ENCODE measurements at regions not wholly inside any gene's neighbourhood (a gene's known extent, or its start where the extent isn't known, plus 50 kb on each side); places are given as distances from the start of the nearest gene placed in this dataset.

GRCh38 chr17:63162406-63163157 lies 196.5 kb downstream of the TANC2 start:
- DNase-seq = no peak
- in situ Hi-C loops (cut with MboI; ENCODE audit: low pct_unique_long_range_greater_than_20kb, low sequenced_read_pairs) = no loop called here

DNA sequence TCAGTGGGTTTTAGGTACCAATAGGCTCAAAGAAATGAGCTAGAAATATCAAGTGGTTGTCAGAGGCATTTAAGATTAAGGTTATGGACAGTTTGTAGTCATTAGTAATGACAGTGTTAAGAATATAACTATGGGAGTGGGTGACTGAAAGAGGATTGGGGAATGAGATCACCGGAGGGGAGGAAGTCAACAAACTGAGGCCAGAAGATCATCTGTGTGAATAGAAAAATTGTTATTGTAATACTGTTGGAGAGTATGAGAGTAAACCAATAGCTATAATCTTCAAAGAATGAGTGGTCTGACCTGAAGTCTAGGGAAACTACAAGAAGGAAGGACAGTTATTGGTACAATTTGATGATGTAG lies 197.1 kb downstream of the TANC2 start:
- DNase-seq = no peak
- in situ Hi-C loops (cut with MboI; ENCODE audit: low pct_unique_long_range_greater_than_20kb, low sequenced_read_pairs) = no loop called here

DNA sequence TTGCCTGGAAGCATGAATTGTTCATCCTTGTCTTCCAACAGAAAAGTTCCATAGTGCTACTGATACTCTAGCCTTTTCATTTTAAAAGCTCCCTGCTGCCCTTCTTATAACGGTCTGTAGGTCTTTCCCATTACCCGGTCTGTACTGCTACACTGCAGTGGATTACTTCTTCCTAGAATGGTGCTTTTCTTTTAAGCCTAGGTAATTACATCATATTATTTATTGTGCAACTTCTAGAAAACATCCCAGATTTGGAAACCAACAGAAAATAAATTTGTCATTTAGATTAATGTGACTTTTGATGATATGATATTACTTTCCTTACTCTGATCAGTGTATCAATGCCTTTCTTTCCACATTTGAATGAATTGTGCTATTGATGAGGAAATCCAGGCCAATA lies 199.4 kb downstream of the TANC2 start:
- no peak for DNase-seq
- in situ Hi-C loops (cut with MboI; ENCODE audit: low pct_unique_long_range_greater_than_20kb, low sequenced_read_pairs) = no loop called here

GRCh38 chr17:63170795-63171194 lies 204.8 kb downstream of the TANC2 start:
- in situ Hi-C loops (cut with MboI; ENCODE audit: low pct_unique_long_range_greater_than_20kb, low sequenced_read_pairs) = no loop called here
- DNase-seq = no peak

DNA sequence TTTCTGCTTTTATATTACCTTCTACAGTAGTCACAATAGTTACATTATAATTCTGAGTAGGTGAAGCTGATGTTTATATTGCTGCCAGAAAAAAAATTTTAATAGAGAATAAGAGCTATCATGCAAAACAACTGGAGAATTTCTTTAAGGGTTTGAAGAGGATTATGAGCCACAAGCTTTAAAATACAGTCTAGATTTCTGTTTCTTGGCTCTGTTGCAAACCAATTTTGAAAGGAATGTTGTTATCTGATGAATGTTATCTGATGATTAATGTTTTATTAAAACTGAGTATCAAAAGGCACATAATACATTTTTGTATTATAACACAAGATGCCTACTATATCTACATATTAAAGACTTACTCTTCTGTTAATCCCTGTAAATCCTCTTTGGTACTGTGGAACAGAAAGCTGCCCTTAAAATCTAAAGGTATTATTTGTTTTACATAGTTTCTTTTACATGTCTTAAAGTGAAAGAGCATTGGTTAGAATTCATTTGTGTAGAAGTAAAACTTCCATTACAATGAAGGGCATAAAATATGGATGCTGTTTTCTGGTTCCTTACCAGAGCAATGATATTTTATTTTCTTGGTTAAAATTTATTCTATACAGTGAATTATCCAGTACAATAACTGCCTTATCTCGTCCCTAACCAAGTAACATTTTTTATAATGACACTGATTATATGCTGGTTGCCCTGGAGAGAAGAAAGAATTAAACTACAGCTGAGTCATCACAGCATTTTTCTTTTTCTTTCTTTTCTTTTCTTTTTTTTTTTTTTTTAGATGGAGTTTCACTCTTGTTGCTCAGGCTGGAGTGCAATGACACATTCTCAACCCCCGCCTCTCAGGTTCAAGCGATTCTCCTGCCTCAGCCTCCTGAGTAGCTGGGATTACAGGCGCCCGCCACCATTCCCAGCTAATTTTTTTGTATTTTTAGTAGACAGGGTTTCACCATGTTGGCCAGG lies 205.7 kb downstream of the TANC2 start:
- in situ Hi-C loops (cut with MboI; ENCODE audit: low pct_unique_long_range_greater_than_20kb, low sequenced_read_pairs) = no loop called here
- DNase-seq = no peak

GRCh38 chr17:63173450-63173849 lies 207.4 kb downstream of the TANC2 start:
- no peak for DNase-seq
- in situ Hi-C loops (cut with MboI; ENCODE audit: low pct_unique_long_range_greater_than_20kb, low sequenced_read_pairs) = no loop called here

DNA sequence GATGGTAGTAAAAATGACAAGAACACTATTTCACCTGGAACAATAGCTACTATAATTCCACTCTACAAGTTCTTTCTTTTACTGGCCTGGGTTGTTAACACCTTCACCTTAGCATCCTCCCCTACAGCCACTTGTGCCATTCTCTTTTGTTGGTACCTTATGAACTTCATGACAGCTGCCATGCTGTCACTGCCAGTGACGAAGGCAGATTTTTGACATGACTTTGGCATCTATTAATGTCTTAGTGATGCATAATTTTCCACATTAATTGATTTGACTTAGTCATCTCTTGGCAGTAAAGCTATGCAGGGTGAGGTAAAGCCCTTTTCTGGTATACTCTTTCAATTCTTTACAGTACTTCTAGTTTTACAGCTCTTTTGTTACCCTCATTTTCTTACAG lies 207.9 kb downstream of the TANC2 start:
- in situ Hi-C loops (cut with MboI; ENCODE audit: low pct_unique_long_range_greater_than_20kb, low sequenced_read_pairs) = no loop called here
- no peak for DNase-seq

DNA sequence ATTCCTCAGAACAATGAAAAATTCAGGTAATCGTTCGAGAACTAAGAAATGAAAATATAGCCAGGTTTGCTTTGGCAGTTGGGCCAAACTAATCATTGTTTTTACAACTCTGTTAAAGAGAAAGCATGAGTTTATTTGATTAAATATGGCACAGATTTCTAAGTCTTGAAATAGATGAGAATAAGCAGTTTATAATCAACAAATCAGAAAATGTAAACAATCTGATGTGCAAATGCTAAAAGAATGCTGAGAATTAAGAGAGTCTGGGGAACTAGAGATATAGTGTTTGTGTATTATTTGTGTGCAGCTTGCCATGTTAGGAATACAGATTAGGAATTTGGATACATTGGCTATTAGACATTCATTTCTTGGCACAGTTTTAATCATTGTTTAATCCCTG lies 212.5 kb downstream of the TANC2 start:
- no peak for DNase-seq
- in situ Hi-C loops (cut with MboI; ENCODE audit: low pct_unique_long_range_greater_than_20kb, low sequenced_read_pairs) = no loop called here

GRCh38 chr17:63181856-63182255 lies 215.8 kb downstream of the TANC2 start:
- DNase-seq = no peak
- in situ Hi-C loops (cut with MboI; ENCODE audit: low pct_unique_long_range_greater_than_20kb, low sequenced_read_pairs) = no loop called here

- in situ Hi-C loops (cut with MboI; ENCODE audit: low pct_unique_long_range_greater_than_20kb, low sequenced_read_pairs) = no loop called here
Observed at GRCh38 chr17:63185420-63185819, 219.4 kb downstream of the TANC2 start.

GRCh38 chr17:63189082-63189481 lies 223.0 kb downstream of the TANC2 start:
- DNase-seq = no peak
- in situ Hi-C loops (cut with MboI; ENCODE audit: low pct_unique_long_range_greater_than_20kb, low sequenced_read_pairs) = no loop called here

More at GRCh38 chr17:63185420-63185819, 219.4 kb downstream of the TANC2 start:
- no peak for DNase-seq

GRCh38 chr17:63189930-63190329 lies 223.9 kb downstream of the TANC2 start:
- in situ Hi-C loops (cut with MboI; ENCODE audit: low pct_unique_long_range_greater_than_20kb, low sequenced_read_pairs) = no loop called here
- no peak for DNase-seq

DNA sequence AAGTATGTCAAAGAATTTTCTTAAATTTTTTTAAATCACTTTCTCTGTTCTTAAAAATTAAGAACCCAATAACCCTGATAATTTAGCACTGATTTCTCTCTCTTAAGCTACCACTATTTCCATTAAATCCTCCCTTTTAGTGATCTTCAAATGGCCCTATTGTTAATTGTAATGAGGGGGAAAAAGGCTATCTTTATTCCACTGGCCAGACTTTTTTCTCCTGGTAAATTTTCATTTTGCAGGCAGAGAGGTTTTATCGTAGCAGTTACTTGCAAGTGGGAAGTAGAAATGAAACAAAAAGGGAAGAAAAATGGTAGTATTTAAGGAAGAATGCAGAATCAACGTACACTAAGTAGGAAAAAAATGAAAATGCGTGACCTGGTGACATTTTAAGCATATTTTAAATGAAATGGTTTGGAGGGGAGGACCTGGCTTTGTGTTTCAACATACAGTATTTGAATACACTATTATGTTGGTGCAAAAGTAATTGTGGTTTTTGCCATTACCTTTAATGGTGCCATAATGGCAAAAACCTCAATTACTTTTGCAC lies 224.9 kb downstream of the TANC2 start:
- in situ Hi-C loops (cut with MboI; ENCODE audit: low pct_unique_long_range_greater_than_20kb, low sequenced_read_pairs) = no loop called here
- no peak for DNase-seq

GRCh38 chr17:63191610-63192009 lies 225.6 kb downstream of the TANC2 start:
- DNase-seq = no peak
- in situ Hi-C loops (cut with MboI; ENCODE audit: low pct_unique_long_range_greater_than_20kb, low sequenced_read_pairs) = no loop called here

DNA sequence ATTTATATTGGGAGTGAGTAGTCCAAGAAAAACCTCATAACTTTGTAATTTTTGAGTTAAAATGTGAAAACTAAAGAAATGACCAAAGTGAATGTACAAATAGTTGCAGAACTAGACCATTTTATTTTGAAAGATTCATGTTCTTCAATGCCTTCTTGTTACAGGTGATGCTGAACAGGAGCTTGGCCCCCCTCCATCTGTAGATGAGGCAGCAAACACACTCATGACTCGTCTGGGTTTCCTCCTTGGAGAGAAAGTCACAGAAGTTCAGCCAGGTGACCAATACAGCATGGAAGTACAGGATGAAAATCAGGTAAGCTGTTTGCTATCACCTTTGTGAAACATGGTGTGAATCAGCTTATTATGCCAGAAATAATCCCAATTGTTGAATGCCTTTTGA lies 227.8 kb downstream of the TANC2 start:
- in situ Hi-C loops (cut with MboI; ENCODE audit: low pct_unique_long_range_greater_than_20kb, low sequenced_read_pairs) = no loop called here
- no peak for DNase-seq

DNA sequence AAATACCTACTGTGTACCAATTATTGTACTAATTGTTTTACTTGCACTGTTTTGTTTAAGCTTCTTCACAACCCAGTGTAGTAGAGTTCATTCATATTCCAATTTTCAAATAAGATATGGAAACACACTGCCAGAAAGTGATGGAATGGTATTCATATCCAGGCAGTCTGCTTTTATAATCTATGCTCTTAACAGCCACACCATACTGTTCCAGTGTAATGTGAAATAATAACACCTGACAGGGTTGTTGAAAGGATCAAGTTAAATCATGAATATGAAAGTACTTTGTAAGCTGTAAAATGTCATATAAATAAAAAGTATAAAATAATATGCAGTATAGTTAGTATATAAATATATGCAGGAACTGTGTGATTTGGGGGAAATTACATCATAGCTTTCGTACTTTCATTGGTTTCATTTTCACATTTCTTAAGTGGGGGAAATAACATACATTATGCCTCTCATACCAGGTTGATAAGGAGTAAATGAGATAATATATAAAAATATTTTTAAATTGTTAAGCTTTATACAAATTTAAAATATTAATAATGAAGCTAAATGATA lies 230.8 kb downstream of the TANC2 start:
- in situ Hi-C loops (cut with MboI; ENCODE audit: low pct_unique_long_range_greater_than_20kb, low sequenced_read_pairs) = no loop called here
- DNase-seq = no peak

DNA sequence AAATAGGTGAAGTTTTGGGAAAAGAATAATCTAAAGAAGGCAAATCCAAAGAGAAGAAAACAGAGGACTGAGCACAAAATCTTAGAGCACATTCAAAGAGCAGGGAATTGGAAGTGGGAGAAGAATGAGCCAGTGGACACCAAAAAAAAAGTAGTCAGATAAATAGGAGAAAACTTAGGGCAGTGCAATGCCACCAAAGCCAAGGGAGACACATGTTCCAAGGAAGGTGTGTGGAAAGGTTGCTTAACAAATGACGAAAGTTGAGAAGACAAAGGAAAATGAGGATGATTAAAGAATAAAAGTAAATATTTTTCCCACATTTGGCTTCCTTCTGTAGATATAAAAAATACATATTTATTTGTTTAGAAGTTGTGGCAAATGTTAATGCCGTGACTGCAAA lies 237.6 kb downstream of the TANC2 start:
- in situ Hi-C loops (cut with MboI; ENCODE audit: low pct_unique_long_range_greater_than_20kb, low sequenced_read_pairs) = no loop called here
- DNase-seq = no peak

DNA sequence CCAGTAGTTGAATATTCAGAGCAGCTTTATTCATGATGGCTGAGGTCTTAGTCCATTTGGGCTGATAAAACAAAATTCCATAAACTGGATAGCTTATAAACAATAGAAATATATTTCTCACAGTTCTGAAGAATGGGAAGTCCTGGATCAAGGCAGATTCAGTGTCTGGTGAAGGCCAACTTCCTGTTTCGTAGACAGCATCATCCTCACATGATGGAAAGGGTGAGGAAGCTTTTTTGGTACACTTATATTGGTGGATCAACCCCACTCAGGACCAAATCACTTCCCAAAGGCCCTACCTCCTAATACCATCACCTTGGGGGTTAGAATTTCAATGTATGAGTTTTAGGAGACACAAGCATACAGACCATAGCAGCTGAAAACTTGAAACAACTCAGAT lies 224.2 kb downstream of the CYB561 start:
- DNase-seq = peak; percentile 7
- in situ Hi-C loops (cut with MboI; ENCODE audit: low pct_unique_long_range_greater_than_20kb, low sequenced_read_pairs) = no loop called here

GRCh38 chr17:63222655-63223054 lies 223.5 kb downstream of the CYB561 start:
- no peak for DNase-seq
- in situ Hi-C loops (cut with MboI; ENCODE audit: low pct_unique_long_range_greater_than_20kb, low sequenced_read_pairs) = no loop called here
